Mesenchymal stem cell (in vitro differentiated cells and primary cell): ENCODE measurements at regions not wholly inside any gene's neighbourhood (a gene's known extent, or its start where the extent isn't known, plus 50 kb on each side); places are given as distances from the start of the nearest gene placed in this dataset.

Source experiments
- DNase-seq: peaks from one replicate; pipeline ENCODE4 v3.0.0-alpha.2; 2013
- H2AFZ ChIP-seq: one replicate; pipeline ENCODE4 v1.6.1; 2013; ENCODE audit warnings: low read depth, mild to moderate bottlenecking, control low read depth, inconsistent platforms, low read length, moderate library complexity
- H2AK5ac ChIP-seq: 2 replicates; pipeline ENCODE4 v1.6.1; 2013; ENCODE audit warnings: low read length, moderate library complexity, mild to moderate bottlenecking, inconsistent platforms; ENCODE audit not compliant: severe bottlenecking
- H2BK120ac ChIP-seq: one replicate; pipeline ENCODE4 v1.6.1; 2013; ENCODE audit warnings: low read depth, mild to moderate bottlenecking, inconsistent platforms, low read length, moderate library complexity
- H2BK12ac ChIP-seq, 2 experiments: one replicate each; pipeline ENCODE4 v1.6.1; 2013; ENCODE audit warnings: inconsistent platforms in 2 of 2, low read length in 2 of 2, mild to moderate bottlenecking in 2 of 2, moderate library complexity in 2 of 2, control low read depth in 1 of 2
- H2BK15ac ChIP-seq: one replicate; pipeline ENCODE4 v1.6.1; 2013; ENCODE audit warnings: mild to moderate bottlenecking, low read depth, inconsistent platforms; ENCODE audit not compliant: poor library complexity, severe bottlenecking
- H2BK5ac ChIP-seq: 2 replicates; pipeline ENCODE4 v1.6.1; 2013; ENCODE audit warnings: low read depth, mild to moderate bottlenecking, low read length, control low read depth, inconsistent platforms; ENCODE audit not compliant: poor library complexity, severe bottlenecking
- H3K14ac ChIP-seq, 2 experiments: one replicate each; pipeline ENCODE4 v1.6.1; 2013; ENCODE audit warnings: inconsistent platforms in 2 of 2, low read length in 2 of 2, control low read depth in 1 of 2, mild to moderate bottlenecking in 1 of 2, moderate library complexity in 1 of 2
- H3K18ac ChIP-seq, 2 experiments: one replicate each; pipeline ENCODE4 v1.6.1; 2013; ENCODE audit warnings: inconsistent platforms in 2 of 2, low read length in 2 of 2, control low read depth in 1 of 2, low read depth in 1 of 2, mild to moderate bottlenecking in 1 of 2
- H3K23ac ChIP-seq, 2 experiments: one replicate each; pipeline ENCODE4 v1.6.1; 2013; ENCODE audit warnings: inconsistent platforms in 2 of 2, low read length in 2 of 2, mild to moderate bottlenecking in 2 of 2, moderate library complexity in 2 of 2, control low read depth in 1 of 2
- H3K27ac ChIP-seq: 2 replicates; pipeline ENCODE4 v1.5.1; 2013; ENCODE audit warnings: mild to moderate bottlenecking, moderate library complexity, low read length, control low read depth, inconsistent platforms; ENCODE audit not compliant: poor library complexity, severe bottlenecking
- H3K27me3 ChIP-seq, 2 experiments: 2 replicates each; pipeline versions ENCODE4 v1.6.1 to v1.7.0; 2013; ENCODE audit warnings: low read length in 2 of 2, mild to moderate bottlenecking in 2 of 2, moderate library complexity in 2 of 2, control low read depth in 1 of 2, inconsistent platforms in 1 of 2; ENCODE audit not compliant: control insufficient read depth in 1 of 2, insufficient read depth in 1 of 2
- H3K36me3 ChIP-seq, 2 experiments: 2 replicates each; pipeline versions ENCODE4 v1.6.1 to v1.7.0; 2013; ENCODE audit warnings: low read length in 2 of 2, control low read depth in 1 of 2, inconsistent platforms in 1 of 2, low read depth in 1 of 2, mild to moderate bottlenecking in 1 of 2; ENCODE audit not compliant: insufficient read depth in 2 of 2, control insufficient read depth in 1 of 2
- H3K4ac ChIP-seq, 2 experiments: one replicate each; pipeline ENCODE4 v1.6.1; 2013; ENCODE audit warnings: inconsistent platforms in 2 of 2, low read length in 2 of 2, mild to moderate bottlenecking in 2 of 2, moderate library complexity in 2 of 2, control low read depth in 1 of 2, low read depth in 1 of 2
- H3K4me1 ChIP-seq: 2 replicates; pipeline ENCODE4 v1.6.1; 2013; ENCODE audit warnings: low read depth, low read length, control low read depth; ENCODE audit not compliant: control insufficient read depth, insufficient read depth
- H3K4me2 ChIP-seq: 2 replicates; pipeline ENCODE4 v1.6.1; 2013; ENCODE audit warnings: low read length, mild to moderate bottlenecking, inconsistent platforms; ENCODE audit not compliant: poor library complexity, severe bottlenecking
- H3K4me3 ChIP-seq, 2 experiments: 2 replicates each; pipeline versions ENCODE4 v1.5.1 to v1.7.0; 2013; ENCODE audit warnings: low read length in 2 of 2, mild to moderate bottlenecking in 2 of 2, control low read depth in 1 of 2, low read depth in 1 of 2; ENCODE audit not compliant: insufficient read depth in 1 of 2
- H3K79me1 ChIP-seq: replicated peaks from 2 replicates; pipeline ENCODE4 v1.6.1; 2013; ENCODE audit warnings: mild to moderate bottlenecking, control low read depth, low read length, inconsistent platforms; ENCODE audit not compliant: poor library complexity, severe bottlenecking
- H3K9ac ChIP-seq: 2 replicates; pipeline ENCODE4 v1.7.0; 2013; ENCODE audit warnings: mild to moderate bottlenecking, low read length, moderate library complexity
- H3K9me3 ChIP-seq: 2 replicates; pipeline ENCODE4 v1.7.0; 2013; ENCODE audit warnings: mild to moderate bottlenecking, low read length; ENCODE audit not compliant: control insufficient read depth
- H4K8ac ChIP-seq: one replicate; pipeline ENCODE4 v1.6.1; 2013; ENCODE audit warnings: inconsistent platforms, mild to moderate bottlenecking, low read length, moderate library complexity
- H4K91ac ChIP-seq: one replicate; pipeline ENCODE4 v1.6.1; 2013; ENCODE audit warnings: mild to moderate bottlenecking, low read length, inconsistent platforms
- WGBS: methylation state at CpG from one replicate; pipeline ENCODE4 v1.1.7; 2013; ENCODE audit warnings: mixed read lengths; 5-methylcytosine and 5-hydroxymethylcytosine counted together

- Histone ChIP-seq H2BK15ac (no peak overlapping the region), H3K9ac (no peak overlapping the region), H3K4me2 (no peak overlapping the region), H3K9me3 (peaks cover 30% of the 10 kb centered on the region), H3K4ac (no peak overlapping the region), H3K18ac (peak overlapping the region in 1 of 2 experiments; percentile 21), H2BK5ac (no peak overlapping the region), H4K91ac (no peak overlapping the region), H2BK12ac (no peak overlapping the region), H3K27me3 (peaks cover 0 to 13% of the 10 kb centered on the region in 2 experiments), H2AK5ac (no peak overlapping the region), H3K14ac (no peak overlapping the region), H3K79me1 (no peaks in the 10 kb centered on the region), H3K4me3 (no peak overlapping the region), H3K27ac (no peak overlapping the region), H2BK120ac (no peak overlapping the region), H3K36me3 (no peaks in the 10 kb centered on the region), H4K8ac (no peak overlapping the region), H2AFZ (no peak overlapping the region), H3K23ac (no peak overlapping the region), H3K4me1 (no peaks in the 10 kb centered on the region)
- WGBS: 72% methylated on average over 1 of the region's 1 CpG
- DNase-seq: no peak
Measured at GRCh38 chr7:149707448-149707886, 65.9 kb downstream of the ZNF467 start.

GRCh38 chr7:149706398-149706797 is 67.0 kb downstream of the ZNF467 start:
- Histone ChIP-seq H2BK5ac (no peak overlapping the region), H2BK15ac (no peak overlapping the region), H3K36me3 (no peaks in the 10 kb centered on the region), H3K23ac (no peak overlapping the region), H2BK12ac (no peak overlapping the region), H2BK120ac (no peak overlapping the region), H3K9me3 (peaks cover 25% of the 10 kb centered on the region), H3K79me1 (no peaks in the 10 kb centered on the region), H2AFZ (no peak overlapping the region), H3K4me3 (no peak overlapping the region), H2AK5ac (no peak overlapping the region), H3K14ac (no peak overlapping the region), H3K9ac (no peak overlapping the region), H3K4ac (no peak overlapping the region), H4K8ac (no peak overlapping the region), H3K27me3 (peaks cover 0 to 13% of the 10 kb centered on the region in 2 experiments), H3K4me1 (no peaks in the 10 kb centered on the region), H3K27ac (no peak overlapping the region), H4K91ac (no peak overlapping the region), H3K4me2 (no peak overlapping the region), H3K18ac (no peak overlapping the region)
- WGBS: 38% methylated on average over 3 of the region's 3 CpGs
- no peak for DNase-seq

GRCh38 chr7:149704507-149704906 is 68.9 kb downstream of the ZNF467 start:
- 74% methylated on average over 2 of the region's 2 CpGs for WGBS

GRCh38 chr7:149703044-149703650 is 70.2 kb downstream of the ZNF467 start:
- Histone ChIP-seq H2AFZ (no peak overlapping the region), H3K4ac (no peak overlapping the region), H4K91ac (no peak overlapping the region), H2AK5ac (no peak overlapping the region), H2BK15ac (no peak overlapping the region), H3K18ac (no peak overlapping the region), H3K36me3 (no peaks in the 10 kb centered on the region), H3K9ac (no peak overlapping the region), H3K27ac (no peak overlapping the region), H3K9me3 (peaks cover 9% of the 10 kb centered on the region), H3K4me2 (no peak overlapping the region), H3K79me1 (no peaks in the 10 kb centered on the region), H4K8ac (no peak overlapping the region), H3K27me3 (peaks cover 0 to 13% of the 10 kb centered on the region in 2 experiments), H2BK5ac (no peak overlapping the region), H3K4me3 (no peak overlapping the region), H2BK12ac (no peak overlapping the region), H2BK120ac (no peak overlapping the region), H3K23ac (no peak overlapping the region), H3K4me1 (no peaks in the 10 kb centered on the region), H3K14ac (no peak overlapping the region)
- DNase-seq: no peak
- WGBS: 64% methylated on average over 7 of the region's 7 CpGs

More at GRCh38 chr7:149704507-149704906, 68.9 kb downstream of the ZNF467 start:
- no peak for DNase-seq
- H2BK120ac ChIP-seq: no peak overlapping the region
- H2AK5ac ChIP-seq: no peak overlapping the region
- no peak overlapping the region for H3K27ac ChIP-seq
- H4K91ac ChIP-seq: no peak overlapping the region
- H2BK5ac ChIP-seq: no peak overlapping the region
- no peak overlapping the region for H3K4me2 ChIP-seq
- no peaks in the 10 kb centered on the region for H3K79me1 ChIP-seq
- H3K9me3 ChIP-seq: peaks cover 11% of the 10 kb centered on the region
- no peak overlapping the region for H2AFZ ChIP-seq
- no peak overlapping the region for H4K8ac ChIP-seq
- no peak overlapping the region for H3K23ac ChIP-seq
- H3K4me3 ChIP-seq: no peak overlapping the region
- H3K27me3 ChIP-seq: peaks cover 0 to 13% of the 10 kb centered on the region in 2 experiments
- H3K18ac ChIP-seq: no peak overlapping the region
- no peak overlapping the region for H3K4ac ChIP-seq
- H2BK12ac ChIP-seq: no peak overlapping the region
- H3K9ac ChIP-seq: no peak overlapping the region
- no peaks in the 10 kb centered on the region for H3K4me1 ChIP-seq
- no peak overlapping the region for H3K14ac ChIP-seq
- H2BK15ac ChIP-seq: no peak overlapping the region
- H3K36me3 ChIP-seq: no peaks in the 10 kb centered on the region
